GM21360 (cell line): ENCODE measurements at regions not wholly inside any gene's neighbourhood (a gene's known extent, or its start where the extent isn't known, plus 50 kb on each side); places are given as distances from the start of the nearest gene placed in this dataset.
"Not testable (repeated sequence)": the region's sequence is repeated elsewhere in the genome, so short reads cannot be mapped to it uniquely, and the experiment has no call there.

ENCODE experiments used
- ATAC-seq: cut with Tn5 transposase; IDR thresholded peaks from one replicate; pipeline ENCODE4 v1.9.1; 2021; ENCODE audit warnings: mild to moderate bottlenecking, moderate library complexity; ENCODE audit not compliant: unreplicated experiment

DNA sequence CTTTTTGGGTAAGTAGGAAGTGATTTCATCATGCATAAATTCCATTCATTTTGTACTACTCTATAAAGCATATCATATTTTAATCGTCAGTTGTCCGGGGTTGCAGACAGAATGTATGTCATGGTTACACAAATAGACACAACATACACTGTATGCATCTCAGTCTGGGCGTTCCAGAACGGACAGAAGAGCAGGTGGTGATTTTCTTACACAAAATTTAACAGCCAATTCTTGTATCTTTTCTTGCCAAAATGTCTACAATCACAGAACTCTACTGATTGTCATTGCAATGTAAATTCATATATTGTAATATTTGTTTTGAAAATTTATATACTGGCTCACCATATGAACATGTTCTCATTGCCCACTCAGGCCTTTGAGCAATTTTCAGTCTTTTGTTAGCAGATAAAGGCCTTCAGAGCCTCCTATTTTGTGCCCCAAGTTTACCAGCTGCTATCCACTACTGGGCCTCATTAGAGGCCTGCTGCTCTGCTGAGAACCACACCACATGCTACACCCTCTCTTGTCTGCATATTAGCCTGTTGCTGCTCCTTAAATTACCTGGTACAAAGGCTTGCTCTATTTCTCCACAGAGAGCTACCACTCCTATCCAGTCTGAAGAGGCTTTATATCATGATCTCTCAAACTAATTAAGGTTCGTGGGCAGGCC, 61.5 kb downstream of the PRDM13 start:
- no peak for ATAC-seq

DNA sequence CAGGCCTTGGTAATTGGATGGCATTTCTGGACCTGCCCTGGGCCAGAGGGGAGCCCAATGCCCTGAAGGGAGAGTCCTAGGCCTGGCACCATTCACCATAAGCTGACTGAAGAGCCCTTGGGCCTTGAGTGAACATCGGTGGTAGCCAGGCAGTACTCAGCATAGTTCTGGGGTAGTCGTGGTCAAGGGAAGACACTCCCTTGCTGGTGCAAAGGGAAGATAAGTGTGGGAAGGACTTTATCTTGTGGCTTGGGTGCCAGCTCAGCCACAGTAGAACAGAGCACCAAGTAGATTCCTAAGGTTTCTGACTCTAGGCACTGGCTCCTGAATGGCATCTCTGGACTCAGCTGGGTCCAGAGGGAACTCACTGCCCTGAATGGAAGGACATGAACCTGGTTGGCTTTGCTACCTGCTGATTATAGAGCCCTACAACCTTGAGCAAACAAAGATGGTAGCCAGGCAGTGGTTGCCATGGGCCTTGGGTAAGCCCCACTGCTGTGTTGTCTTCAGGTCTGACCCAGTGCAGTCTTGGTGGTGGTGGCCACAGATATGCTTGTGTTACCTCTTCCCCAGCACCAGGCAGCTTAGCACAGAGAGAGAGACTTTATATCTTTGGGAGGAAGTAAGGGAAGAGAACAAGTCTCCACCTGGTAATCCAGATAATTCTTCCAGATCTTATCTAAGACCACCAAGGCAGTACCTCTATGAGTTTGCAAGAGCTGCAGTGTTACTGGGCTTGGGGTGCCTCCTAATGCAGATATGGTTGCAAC, 83.5 kb downstream of the PRDM13 start:
- ATAC-seq = no peak

DNA sequence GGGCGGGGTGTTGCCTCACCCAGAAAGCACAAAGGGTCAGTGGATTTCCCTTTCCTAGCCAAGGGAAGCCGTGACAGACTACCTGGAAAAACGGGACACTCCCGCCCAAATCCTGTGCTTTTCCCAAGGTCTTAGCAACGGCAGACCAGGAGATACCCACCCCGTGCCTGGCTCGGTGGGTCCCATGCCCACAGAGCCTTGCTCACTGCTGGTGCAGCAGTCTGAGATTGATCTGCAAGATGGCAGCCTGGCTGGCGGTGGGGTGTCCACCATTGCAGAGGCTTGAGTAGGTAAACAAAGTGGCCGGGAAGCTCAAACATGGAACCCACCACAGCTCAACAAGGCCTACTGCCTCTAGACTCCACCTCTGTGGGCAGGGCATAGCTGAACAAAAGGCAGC, 95.7 kb downstream of the PRDM13 start:
- ATAC-seq = not testable (repeated sequence)

DNA sequence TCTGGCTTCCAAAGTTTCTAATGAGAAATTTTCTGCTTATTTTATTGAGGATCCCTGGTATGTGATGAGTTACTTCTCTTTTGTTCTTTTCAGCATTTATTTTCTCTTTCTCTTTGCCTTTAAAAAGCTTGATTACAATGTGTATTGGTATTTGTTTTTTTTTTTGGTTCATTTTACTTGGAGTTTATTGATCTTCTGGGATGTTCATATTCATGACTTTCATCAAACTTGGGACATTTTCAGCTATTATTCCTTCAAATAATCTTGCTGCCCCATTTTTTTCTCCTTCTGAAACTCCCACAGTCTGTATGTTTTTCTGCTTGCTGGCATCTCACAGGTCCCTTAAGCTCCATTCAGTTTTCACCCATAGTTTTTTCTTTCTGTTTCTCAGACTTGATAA, 102.4 kb downstream of the PRDM13 start:
- no peak for ATAC-seq

DNA sequence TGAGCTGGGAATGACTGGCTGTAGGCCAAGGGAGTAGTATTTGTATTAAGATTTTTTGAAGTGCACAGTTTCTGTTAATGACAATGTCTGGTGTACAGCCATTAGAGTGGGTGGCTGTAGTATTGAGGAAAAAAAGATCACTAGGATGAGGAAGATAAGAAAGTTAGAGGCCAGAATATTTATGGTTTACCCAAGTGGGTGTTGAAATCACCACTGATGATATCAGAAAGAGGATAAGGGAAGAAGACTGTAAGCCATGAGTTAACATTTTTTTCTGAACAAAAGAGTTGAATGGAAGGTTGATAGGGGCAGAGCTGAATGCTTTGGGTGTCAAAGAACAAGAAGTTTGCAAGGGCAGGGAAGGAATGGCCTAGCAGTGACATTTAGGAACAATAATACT, 104.7 kb downstream of the PRDM13 start:
- no peak for ATAC-seq

DNA sequence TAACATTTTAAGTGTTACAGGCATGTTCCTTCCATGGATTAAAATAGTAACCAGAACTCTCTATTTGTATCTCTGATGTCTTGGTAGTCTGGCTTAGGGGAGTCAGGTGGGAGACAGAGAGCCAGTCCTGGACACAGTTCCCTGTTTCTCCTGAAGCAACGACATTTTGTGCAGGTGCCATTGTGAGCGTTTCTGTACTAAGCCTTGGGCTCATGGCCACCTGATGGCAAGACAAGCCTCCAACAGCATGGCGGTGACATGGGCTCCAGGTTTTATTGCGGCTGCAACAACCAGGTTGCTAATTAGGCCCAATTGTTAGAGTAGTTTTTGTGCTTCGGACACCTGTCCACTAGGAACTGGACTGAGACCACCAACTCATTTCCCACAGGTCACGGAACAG, 105.3 kb downstream of the PRDM13 start:
- ATAC-seq = no peak

DNA sequence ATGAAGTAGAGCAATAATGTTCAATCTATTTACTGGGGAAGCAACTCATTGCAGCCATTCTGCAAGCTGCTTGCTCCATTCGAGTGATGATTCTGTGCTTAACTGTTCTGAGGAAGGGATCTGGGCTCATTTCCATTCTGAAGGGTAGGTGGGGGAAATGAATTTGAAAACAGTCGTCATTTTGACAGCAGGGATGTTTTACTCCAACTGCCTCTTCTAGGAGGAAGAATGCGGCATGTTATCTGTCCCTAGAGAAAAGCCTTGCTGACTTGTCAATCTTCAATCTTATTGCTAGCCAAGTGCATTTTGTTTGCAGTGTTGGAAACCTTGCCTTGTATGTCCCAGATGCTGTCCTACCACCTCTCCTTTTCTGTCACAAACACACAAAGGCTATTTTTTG, 105.9 kb downstream of the PRDM13 start:
- no peak for ATAC-seq

DNA sequence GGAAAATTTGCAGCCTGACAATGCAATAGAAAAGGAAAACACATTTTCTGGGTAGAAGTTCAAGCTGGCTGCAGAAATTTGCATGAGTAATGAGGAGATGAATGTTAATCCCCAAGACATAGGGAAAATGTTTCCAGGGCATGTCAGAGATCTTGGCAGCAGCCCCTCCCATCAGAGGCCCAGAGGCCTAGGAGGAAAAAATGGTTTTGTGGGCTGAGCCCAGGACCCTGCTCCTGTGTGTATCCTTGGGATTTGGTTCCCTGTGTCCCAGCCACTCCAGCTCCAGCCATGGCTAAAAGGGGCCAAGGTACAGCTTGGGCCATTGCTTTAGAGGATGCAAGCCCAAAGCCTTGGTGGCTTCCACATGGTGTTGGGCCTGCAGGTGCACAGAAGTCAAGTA, 115.4 kb downstream of the PRDM13 start:
- ATAC-seq = not testable (repeated sequence)

DNA sequence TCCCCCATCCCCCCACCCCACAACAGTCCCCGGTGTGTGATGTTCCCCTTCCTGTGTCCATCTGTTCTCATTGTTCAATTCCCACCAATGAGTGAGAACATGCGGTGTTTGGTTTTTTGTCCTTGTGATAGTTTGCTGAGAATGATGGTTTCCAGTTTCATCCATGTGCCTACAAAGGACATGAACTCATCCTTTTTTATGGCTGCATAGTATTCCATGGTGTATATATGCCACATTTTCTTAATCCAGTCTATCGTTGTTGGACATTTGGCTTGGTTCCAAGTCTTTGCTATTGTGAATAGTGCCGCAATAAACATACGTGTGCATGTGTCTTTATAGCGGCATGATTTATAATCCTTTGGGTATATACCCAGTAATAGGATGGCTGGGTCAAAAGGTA, 123.6 kb downstream of the PRDM13 start:
- ATAC-seq = not testable (repeated sequence)

DNA sequence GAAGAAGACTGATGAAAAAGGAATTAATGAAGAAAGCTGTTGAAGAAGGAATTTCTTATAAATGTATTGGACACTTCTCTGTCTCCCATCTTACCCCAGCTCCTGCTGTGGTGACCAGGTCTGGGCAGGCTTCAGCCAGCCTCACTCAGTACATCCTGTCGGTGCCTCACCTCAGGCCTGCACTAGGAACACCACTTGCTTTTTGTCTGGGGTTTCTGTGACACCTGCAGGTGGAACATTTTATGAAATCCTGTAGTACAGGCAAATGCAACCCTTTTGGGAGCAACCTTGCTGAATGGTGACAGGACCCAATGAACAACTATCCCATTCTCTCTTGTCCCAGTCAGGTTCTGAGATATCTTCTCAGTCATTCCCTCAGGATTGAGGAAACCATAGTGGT, 129.7 kb downstream of the PRDM13 start:
- no peak for ATAC-seq

DNA sequence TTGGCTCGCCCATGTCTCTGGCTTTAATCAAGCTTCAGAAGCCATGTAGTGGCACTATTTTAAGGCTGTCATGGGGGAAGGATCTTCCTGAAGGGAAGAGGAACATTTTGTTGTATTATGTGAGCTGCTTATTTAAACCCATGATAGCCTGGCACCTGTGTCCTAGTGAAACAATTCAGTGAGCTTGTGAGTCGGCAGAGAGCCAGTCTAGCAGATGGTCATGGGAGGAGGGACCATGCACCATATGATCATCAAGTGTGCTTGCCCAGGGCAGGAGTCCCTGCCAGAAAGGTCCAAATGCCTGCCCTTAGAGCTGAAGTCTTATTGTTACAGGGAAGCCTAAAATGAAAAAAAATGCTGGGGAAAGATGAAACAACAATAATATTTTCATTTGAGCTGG, 132.9 kb downstream of the PRDM13 start:
- ATAC-seq = no peak

DNA sequence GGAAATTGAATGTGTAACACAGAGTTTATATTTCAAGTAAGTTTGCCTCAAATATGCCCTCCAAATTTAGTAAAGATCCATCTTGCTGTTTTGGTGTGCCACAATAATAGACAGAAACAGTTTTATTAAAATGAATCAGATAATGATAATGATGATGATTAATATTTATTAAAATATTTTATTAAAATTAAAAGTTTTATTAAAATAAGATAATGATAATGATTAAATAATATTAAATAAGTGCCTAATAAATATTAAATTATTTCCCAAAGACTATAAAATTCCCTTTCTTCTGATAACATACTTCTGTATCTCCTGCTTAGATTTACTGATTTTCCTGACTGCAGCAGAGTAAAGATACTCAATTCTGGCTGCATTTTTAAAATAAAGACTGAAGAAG, 134.5 kb downstream of the PRDM13 start:
- no peak for ATAC-seq

DNA sequence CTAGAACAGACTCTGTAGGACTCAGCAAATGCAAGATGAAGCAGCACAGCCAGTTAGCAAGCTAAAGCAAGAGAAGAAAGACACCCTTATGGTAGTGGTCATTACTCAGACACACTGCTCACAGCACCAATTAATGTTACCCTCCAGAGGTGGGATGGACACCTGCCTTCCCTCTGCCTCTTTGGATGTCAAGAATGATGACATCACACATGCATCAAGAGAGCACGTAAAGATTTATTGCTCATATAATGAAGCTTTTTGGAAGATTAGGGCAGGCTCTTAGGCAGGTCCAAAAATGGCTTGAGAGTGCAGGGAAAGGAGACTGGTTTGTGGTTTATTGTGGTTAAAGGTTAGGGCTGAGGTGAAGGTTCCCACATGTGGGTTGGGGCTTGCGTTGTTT, 137.0 kb downstream of the PRDM13 start:
- ATAC-seq = no peak

DNA sequence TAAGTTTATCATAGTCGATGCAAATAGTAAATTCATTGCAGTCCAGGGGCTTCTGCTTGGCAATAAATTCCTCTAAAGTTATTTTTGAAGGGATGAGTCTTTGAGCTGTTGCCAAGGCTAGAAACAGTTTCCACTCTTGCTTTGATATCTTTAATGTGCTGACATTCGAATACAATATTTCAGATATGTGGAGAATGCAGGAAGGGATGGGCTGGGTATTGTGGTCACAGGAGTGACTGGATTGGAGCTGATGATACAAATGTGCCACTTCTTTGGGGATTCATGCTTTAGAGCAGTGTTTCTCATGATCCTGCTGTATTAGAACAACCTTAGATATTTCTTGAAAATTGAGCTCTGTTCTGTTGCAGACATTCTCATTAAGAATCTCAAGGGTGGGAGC, 139.0 kb downstream of the PRDM13 start:
- ATAC-seq = no peak

DNA sequence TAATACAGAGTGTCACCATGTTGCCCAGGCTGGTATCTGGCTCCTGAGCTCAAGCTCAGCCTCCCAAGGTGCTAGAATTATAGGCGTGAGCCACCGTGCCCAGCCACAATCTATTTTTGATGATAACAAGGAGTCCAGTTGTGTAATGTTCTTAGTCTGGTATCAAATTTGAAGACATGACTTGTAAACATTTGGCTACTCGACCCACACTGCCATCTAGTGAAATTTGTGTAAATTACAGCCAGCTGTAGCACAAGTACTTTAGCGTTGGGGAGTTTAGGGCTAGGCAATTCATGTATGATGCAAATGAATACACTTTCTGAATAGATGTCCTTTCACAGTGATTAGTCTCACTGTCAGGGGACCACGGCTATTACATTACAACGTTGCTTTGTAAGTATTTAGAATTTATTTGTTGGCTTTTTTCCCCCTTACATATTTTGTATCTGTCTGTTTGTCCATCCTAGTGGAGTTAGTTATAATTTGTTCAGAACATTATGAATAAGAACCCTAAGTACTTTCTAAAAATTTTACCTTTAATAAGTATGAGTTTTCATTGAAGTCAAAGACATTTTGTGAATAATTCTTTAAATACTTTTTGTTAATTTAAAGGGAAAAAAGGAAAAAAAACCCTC, 139.7 kb downstream of the PRDM13 start:
- peak; percentile 81 for ATAC-seq

DNA sequence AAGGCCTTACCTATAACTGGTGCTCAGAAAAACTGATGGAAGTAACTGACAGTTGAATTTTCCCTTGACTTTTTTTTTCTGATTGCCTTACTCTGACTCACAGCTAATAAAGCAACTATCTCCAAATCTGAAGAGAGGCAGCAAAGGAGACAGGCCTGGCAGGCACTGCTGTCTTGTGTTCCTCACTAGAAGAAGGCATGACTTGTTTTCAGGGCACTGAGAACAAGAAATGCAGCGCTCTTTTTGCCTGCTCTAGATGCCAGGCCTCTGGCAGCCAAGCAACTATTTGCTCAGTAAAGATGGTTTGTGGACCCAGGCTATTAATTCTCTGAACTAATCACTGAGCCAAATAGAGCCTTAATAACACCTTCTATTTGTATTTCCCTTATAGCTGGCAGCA, 155.1 kb downstream of the PRDM13 start:
- no peak for ATAC-seq

DNA sequence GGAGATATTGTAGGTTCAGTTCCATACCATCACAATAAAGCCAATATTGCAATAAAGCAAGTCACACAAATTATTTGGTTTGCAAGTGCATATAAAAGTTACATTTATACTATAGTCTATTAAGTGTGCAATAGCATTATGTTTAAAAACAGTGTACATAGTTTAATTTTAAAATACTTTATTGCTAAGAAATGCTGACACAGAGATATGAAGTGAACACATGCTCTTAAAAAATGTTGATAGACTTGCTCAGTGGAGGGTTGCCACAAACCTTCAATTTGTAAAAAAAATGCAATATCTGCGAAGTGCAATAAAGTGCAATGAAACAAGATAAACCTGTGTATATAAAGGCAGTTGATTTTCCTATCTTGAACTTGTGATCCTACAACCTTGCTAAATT, 161.5 kb downstream of the PRDM13 start:
- ATAC-seq = no peak

DNA sequence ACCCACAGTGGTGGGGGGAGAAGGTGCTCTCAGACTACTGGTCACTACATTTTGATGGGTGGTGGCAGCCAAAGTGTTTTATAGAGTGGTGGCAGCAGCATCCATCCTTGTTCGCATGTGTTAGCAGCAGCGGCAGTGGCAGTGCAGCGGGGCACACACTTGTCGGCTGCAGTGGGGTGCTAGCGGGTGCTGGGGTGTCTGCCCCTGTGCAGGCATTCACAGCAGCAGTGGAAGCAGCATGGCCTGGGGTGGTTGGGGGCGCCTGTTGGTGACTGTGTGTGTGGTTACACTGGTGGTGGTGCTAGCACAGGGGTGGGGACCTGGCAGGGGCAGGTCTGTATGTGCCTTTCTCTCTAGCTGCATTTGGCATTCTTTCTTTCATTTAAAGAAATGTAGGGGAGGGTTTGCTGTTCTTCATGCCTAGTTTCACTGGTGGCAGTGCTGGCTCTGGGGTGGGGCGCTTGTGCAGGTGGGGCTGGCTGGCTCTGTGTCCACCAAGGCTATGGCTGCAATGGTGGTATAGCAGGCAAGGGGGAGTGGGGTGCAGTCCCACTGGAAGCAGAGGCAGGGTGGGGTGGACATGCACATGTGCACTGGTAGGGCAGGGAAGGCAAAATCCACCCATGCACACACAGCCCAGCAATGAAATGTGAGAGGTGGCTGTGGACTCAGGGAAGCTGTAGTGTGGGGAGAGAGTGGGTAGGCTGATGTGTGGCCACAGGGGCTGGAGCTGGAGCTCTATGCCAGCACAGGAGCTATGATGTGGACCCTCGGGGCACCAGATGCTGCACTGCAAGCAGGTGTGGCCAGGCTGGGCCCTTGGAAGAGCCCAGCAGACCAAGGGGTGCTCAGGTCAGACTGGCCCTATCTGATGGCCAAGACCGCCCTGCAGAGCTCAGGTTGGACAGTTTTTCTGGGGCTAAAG, 173.3 kb downstream of the PRDM13 start:
- ATAC-seq = no peak

DNA sequence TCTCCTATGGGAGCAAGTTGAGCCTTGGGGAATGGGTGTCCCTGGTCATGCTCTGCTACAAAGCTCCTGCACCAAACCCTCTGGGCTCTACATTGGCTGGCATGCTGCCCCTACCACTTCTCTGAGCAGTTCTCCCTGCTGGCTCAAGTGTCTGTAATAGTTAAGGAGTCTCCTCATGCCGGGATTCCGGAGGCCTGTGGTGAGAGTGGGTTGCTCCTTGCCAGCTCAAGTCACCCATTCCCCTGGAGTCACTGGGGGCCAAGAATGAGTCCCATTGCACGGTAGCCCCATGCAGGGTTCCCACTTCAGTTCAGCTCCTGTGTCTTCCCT, 173.9 kb downstream of the PRDM13 start:
- ATAC-seq = no peak

DNA sequence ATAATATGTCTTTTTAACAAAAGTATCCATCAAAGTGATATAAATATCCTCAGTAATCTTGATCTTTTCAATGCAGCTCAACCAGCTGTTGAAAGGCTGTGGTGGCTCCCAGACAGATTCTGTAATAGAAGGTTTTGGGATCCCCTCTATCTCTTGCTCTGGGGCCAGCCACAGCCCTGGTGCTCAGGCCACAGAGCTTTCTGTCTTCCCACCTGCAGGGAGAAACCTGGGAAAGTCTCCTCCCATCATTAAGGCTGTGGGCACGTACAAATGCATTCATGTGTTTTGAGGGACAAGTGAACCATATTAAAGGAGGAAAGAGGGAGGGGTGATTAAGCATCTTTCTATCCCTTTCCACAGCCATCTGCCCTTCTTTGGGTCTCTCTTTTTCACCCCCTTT, 183.1 kb downstream of the PRDM13 start:
- no peak for ATAC-seq

DNA sequence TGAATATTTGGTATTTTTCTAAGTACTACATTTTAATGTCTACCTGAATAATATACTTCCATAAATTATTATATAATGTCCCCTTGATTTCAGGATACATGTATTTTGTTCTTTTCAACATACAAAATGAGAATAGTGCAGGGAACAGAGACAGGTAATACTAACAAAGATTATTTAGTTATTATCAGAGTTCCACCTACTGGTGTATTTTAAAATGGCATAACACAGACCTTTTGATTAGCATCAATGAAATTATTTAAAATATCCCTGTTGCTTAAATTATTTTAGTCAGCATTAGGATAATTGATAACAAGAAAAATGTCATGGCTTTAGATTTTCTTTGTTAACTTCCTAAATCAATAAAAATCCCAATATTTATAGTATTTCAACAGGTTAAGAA, 184.0 kb downstream of the PRDM13 start:
- no peak for ATAC-seq
